Right lobe of liver (tissue), 6 donors: ENCODE measurements at regions not wholly inside any gene's neighbourhood (a gene's known extent, or its start where the extent isn't known, plus 50 kb on each side); places are given as distances from the start of the nearest gene placed in this dataset.
"Not testable (repeated sequence)": the region's sequence is repeated elsewhere in the genome, so short reads cannot be mapped to it uniquely, and the experiment has no call there.

Source experiments
- ATAC-seq, 4 donors: fragments of 200-7000 bp; cut with Tn5 transposase; one replicate each; pipeline ENCODE4 v1.9.1; 2020; ENCODE audit warnings: mild to moderate bottlenecking in 4 of 4, moderate library complexity in 4 of 4
- DNase-seq, 3 donors: peaks; one replicate each; pipeline ENCODE4 v3.0.0-alpha.2; 2020
- H3K27ac ChIP-seq, 3 donors: fragments of 200-600 bp; one replicate each; pipeline ENCODE4 v1.8.0; 2022
- H3K27me3 ChIP-seq, 2 donors: fragments of 200-600 bp; one replicate each; pipeline ENCODE4 v1.8.0; 2022
- H3K36me3 ChIP-seq, 4 donors: fragments of 200-600 bp; sonication (generic) in 1 of 4; one replicate each; pipeline versions ENCODE4 v1.5.1 to v1.8.0; 2017 to 2022; ENCODE audit warnings: control low read depth in 1 of 4
- H3K4me1 ChIP-seq, 4 donors: fragments of 200-600 bp; sonication (generic) in 1 of 4; one replicate each; pipeline versions ENCODE4 v1.5.1 to v1.8.0; 2017 to 2022; ENCODE audit warnings: control low read depth in 1 of 4
- H3K4me3 ChIP-seq, 3 donors: fragments of 200-600 bp; one replicate each; pipeline ENCODE4 v1.8.0; 2022
- H3K9me3 ChIP-seq, 4 donors: fragments of 200-600 bp; sonication (generic) in 1 of 4; one replicate each; pipeline versions ENCODE4 v1.5.1 to v1.8.0; 2017 to 2022; ENCODE audit warnings: control low read depth in 1 of 4
- POLR2A ChIP-seq: fragments of 450-650 bp; IDR thresholded peaks from one replicate; pipeline ENCODE4 v1.6.1; 2017; ENCODE audit warnings: antibody characterized with exemption, mild to moderate bottlenecking
- WGBS: methylation state at CpG from one replicate; pipeline ENCODE4 v1.1.6; 2018; ENCODE audit warnings: low coverage, low lambda C conversion rate; ENCODE audit not compliant: insufficient coverage; ENCODE audit errors: missing lambda C conversion rate; 5-methylcytosine and 5-hydroxymethylcytosine counted together
- intact Hi-C, 2 donors: fragments of 100-400 bp; cut with DNase I; formaldehyde crosslinking; loops; one replicate each; pipeline versions ENCODE4 v1.11.2 to v1.14.1; 2022
- TF ChIP-seq, protein P1 (sequence below), 4 donors: fragments of 200-600 bp in 3 of 4; fragments of 450-650 bp in 1 of 4; IDR thresholded peaks; one replicate each; pipeline versions ENCODE4 v1.5.1 to v1.8.0; 2016 to 2022; ENCODE audit warnings: antibody characterized with exemption in 4 of 4, mild to moderate bottlenecking in 2 of 4
- donor health status: DM: no; HTN: yes; CAD: no.
- donor health status: DM: no; HTN: no; CAD: no.
- donor health status: DM: no; HTN: no; CAD: no.
- donor health status: DM: no; HTN: yes; CAD: no.
- donor health status: DM: no; HTN: yes; CAD: no.

DNA sequence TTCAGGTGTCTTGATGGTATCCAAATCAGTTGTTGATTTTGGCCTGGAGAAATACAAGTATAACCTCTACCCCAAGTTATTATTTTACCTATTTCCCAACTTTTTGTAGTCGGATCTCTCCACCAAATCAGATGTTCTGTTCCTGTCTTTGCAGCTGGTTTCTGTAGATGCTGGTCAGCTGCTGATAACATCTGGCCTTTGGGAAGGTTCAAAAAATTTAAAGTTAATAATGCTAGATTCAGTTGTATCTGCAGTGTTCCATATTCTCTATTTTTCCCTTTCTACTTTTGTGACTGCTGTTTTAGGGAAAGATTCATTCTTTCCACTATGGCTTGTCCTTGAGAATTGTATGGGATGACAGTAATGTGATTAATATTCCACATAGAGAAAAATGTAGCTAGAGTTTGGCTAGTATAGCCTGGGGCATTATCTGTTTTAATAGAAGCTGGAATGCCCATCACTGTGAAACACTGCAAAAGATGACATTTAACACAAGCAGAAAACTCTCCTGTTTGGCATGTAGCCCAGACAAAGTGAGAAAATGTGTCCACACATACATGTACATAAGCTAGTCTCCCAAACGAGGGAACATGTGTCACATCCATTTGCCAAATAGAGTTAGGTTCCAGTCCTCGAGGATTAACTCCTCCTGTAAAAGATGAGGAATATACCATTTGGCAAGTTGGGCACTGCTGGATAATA lies 99.2 kb downstream of the ZNF100 start:
- H3K36me3 ChIP-seq, ATAC-seq, intact Hi-C loops, DNase-seq, H3K4me3 ChIP-seq, H3K27ac ChIP-seq, H3K27me3 ChIP-seq, H3K9me3 ChIP-seq, H3K4me1 ChIP-seq: not testable (repeated sequence)
- 13% methylated on average over 3 of the region's 3 CpGs for WGBS

DNA sequence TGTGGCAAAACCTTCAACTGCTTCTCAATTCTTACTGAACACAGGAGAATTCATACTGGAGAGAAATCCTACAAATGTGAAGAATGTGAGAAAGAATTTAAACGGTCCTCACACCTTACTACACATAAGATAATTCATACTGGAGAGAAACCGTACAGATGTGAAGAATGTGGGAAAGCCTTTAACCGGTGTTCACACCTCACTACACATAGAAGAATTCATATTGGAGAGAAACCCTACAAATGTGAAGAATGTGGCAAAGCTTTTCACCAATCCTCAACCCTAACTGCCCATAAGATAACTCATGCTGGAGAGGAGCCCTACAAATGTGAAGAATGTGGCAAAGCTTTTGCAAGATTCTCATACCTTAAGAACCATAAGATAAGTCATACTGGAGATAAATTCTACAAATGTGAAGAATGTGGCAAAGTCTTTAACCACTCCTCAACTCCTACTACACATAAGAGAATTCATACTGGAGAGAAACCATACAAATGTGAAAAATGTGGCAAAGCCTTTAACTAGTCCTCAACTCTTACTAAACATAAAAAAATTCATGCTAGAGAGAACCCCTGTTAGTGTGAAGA lies 111.7 kb downstream of the ZNF100 start:
- H3K27me3 ChIP-seq: no peaks in the 10 kb centered on the region
- no peaks in the 10 kb centered on the region for H3K36me3 ChIP-seq
- 54% methylated on average over 3 of the region's 3 CpGs for WGBS
- H3K27ac ChIP-seq: no peak overlapping the region
- H3K4me1 ChIP-seq: no peaks in the 10 kb centered on the region
- DNase-seq (no peak), ATAC-seq (no peak)
- H3K4me3 ChIP-seq: no peak overlapping the region
- H3K9me3 ChIP-seq: peaks cover 0 to 16% (median 0%) of the 10 kb centered on the region in 4 donors
- TF ChIP-seq, protein P1, sequence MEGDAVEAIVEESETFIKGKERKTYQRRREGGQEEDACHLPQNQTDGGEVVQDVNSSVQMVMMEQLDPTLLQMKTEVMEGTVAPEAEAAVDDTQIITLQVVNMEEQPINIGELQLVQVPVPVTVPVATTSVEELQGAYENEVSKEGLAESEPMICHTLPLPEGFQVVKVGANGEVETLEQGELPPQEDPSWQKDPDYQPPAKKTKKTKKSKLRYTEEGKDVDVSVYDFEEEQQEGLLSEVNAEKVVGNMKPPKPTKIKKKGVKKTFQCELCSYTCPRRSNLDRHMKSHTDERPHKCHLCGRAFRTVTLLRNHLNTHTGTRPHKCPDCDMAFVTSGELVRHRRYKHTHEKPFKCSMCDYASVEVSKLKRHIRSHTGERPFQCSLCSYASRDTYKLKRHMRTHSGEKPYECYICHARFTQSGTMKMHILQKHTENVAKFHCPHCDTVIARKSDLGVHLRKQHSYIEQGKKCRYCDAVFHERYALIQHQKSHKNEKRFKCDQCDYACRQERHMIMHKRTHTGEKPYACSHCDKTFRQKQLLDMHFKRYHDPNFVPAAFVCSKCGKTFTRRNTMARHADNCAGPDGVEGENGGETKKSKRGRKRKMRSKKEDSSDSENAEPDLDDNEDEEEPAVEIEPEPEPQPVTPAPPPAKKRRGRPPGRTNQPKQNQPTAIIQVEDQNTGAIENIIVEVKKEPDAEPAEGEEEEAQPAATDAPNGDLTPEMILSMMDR (IDR thresholded peaks at IDR 0.05): no peak
- TF ChIP-seq POLR2A: no peak
- intact Hi-C loops: no loop called here

DNA sequence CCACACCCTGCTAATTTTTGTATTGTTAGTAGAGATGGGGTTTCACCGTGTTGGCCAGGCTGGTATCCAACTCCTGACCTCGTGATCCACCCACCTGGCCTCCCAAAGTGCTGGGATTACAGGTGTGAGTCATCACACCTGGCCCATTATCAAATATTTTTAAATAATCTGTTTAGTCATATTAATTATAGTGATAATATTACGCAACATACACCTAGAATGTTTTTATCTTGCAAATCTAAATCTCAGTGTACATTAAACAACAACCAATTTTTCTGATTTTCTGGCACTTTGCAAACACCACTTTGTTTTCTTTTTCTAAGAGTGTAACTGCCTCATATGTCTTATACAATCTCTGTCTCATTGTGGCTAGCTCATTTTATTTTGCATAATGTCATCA lies 115.9 kb downstream of the ZNF100 start:
- H3K4me1 ChIP-seq, H3K27ac ChIP-seq, H3K27me3 ChIP-seq, H3K36me3 ChIP-seq, ATAC-seq, H3K4me3 ChIP-seq, intact Hi-C loops, DNase-seq: not testable (repeated sequence)
- peaks cover 0 to 10% (median 0%) of the 10 kb centered on the region in 4 donors for H3K9me3 ChIP-seq
- 37% methylated on average over 3 of the region's 3 CpGs for WGBS

DNA sequence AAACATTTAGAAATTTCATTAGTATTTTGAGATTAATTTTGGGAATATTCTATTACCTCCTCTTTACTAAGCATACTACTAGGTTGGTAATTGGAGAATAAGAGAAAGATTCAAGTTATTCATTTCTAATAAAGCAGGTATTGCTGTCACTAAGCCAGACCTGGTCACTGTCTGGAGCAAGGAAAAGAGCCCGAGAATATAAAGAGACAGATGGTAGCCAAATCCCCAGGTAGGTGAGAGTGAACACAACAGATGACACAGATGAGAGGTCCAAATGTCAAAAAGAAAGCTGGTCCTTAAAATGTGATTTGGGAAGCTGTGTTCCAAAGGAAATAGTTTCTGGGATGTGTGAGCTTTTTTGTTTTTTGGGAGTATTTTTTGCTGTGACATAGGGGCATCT lies 128.6 kb downstream of the ZNF100 start:
- DNase-seq (no peak), ATAC-seq (no peak)
- no peaks in the 10 kb centered on the region for H3K9me3 ChIP-seq
- no peaks in the 10 kb centered on the region for H3K4me1 ChIP-seq
- intact Hi-C loops: no loop called here
- 40% methylated on average over 1 of the region's 1 CpG for WGBS
- H3K27ac ChIP-seq: no peak overlapping the region
- TF ChIP-seq, protein P1 (IDR thresholded peaks at IDR 0.05): no peak
- TF ChIP-seq POLR2A: no peak
- H3K27me3 ChIP-seq: no peaks in the 10 kb centered on the region
- H3K36me3 ChIP-seq: no peaks in the 10 kb centered on the region
- H3K4me3 ChIP-seq: no peak overlapping the region

DNA sequence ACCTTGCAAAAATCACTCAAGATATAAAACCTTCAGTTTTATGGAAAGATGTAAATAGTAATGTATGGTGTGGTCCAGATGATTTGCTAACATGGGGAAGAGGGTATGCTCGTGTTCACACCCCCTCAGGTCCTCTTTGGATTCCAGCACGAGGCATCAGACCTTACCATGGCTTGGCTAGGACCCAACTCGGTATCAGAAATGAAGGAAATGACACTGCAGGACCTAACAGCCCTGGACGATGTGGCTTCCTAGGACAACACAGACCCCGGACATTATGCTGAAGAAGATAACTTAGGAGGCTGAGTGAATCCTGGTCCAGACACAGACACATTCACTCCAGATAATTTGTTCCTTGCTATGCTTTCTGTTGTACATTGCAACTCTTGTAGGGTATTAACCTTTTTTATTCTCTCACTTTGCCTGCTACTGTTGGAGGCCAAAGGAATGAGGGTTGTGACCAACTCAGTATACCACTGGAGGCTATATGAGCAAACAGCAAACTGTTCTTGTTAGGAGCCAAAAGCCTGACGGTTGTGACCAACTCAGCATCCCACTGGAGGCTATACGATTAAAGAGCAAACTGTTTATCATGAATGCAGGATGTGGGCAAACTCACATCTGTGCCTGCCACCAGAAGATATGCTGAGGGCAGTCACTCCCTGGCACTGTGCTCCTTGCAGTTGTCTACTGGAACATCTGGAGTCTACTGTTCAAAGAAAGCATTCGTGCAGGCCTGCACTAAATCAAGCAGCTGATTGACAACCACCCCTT lies 121.7 kb downstream of the ZNF429 start:
- ATAC-seq (no peak), DNase-seq (no peak)
- Histone ChIP-seq H3K4me1 (no peaks in the 10 kb centered on the region), H3K27ac (no peak overlapping the region), H3K9me3 (no peaks in the 10 kb centered on the region), H3K36me3 (no peaks in the 10 kb centered on the region), H3K4me3 (no peak overlapping the region), H3K27me3 (no peaks in the 10 kb centered on the region)
- TF ChIP-seq, protein P1 (IDR thresholded peaks at IDR 0.05): no peak
- TF ChIP-seq POLR2A: no peak
- WGBS: 34% methylated on average over 8 of the region's 8 CpGs
- intact Hi-C loops: no loop called here
